DMS79 (cell line): ENCODE measurements at regions not wholly inside any gene's neighbourhood (a gene's known extent, or its start where the extent isn't known, plus 50 kb on each side); places are given as distances from the start of the nearest gene placed in this dataset.

Experiments
- DNase-seq: peaks from one replicate; lab custom pipeline; 2025; lab: John Stamatoyannopoulos, UW

- no peak for DNase-seq
Measured at GRCh38 chr7:54701982-54702381, 57.0 kb downstream of the SEC61G start.

DNA sequence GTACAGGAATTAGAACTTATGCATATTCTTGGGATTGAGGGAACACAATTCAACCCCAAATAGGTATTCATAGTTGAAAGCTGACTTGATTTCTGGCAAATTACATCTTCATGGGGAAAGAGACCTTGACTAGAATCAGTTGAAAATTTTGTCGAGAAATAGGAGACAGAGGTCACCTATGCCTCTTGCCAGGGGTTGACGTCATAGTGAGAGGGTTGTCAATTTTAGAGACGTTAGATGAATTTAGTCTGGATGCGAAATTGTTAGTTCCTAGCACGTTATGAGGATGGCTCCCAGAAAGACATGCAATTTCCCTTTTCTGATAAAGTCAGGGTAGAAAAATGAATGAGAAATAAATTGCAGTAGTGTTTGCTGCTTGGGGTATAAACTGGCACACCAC is 59.3 kb downstream of the SEC61G start:
- DNase-seq, result no peak

GRCh38 chr7:54697659-54698186 is 61.3 kb downstream of the SEC61G start:
- DNase-seq, result no peak

DNA sequence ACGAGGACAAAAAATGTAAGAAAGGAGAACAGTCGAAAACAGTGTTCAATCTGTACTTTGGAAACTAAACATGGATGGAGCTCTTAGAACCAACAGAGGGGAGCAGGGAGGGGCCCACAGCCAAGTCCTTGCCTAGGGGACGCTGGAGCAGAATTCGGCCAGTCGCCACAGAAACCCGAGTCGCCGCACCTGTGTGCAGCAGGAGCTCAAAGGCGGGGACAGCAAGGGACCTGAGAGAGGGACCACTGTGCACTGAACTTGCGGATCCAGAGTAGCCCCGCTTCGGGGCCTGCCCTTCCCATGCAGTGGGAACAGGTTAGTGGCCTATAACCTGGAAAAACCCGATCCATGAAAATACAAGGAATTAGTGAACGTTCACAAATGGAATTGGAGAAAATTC is 68.1 kb downstream of the SEC61G start:
- DNase-seq, result no peak

GRCh38 chr7:54690050-54690443 is 69.0 kb downstream of the SEC61G start:
- DNase-seq, result no peak

DNA sequence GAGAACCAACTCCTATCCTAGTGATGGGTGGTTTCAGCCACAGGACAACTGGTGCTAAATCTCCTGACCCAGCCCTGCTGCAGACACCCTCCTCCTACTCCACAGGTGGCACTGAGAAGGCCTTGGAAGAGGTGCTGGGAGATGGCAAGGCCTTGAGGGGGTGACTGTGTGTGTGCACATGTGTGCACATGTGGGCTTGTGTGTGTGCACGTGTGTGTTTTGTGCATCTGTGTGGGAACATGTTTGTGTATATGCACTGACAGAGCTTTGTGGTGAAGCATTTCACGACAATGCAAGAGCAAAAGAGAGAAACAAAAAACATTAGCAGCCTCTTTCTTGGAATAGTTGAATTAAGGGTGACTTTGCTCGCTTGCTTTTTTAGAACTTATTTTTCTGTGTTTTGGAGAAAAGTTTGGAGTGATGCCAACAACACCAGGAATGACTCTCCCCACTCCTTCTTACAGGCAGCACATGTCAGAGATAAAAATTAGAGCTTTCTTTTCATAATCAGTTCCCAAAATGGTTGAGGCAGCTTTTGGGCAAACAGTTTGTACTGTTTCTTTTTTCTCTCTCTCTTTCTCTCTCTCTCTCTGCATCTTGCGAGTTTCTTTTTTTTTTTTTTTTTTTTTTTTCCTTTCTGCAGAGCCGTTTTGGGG is 69.5 kb downstream of the SEC61G start:
- DNase-seq, result no peak

- no peak for DNase-seq
Measured at GRCh38 chr7:54687462-54688212, 71.4 kb downstream of the SEC61G start.

DNA sequence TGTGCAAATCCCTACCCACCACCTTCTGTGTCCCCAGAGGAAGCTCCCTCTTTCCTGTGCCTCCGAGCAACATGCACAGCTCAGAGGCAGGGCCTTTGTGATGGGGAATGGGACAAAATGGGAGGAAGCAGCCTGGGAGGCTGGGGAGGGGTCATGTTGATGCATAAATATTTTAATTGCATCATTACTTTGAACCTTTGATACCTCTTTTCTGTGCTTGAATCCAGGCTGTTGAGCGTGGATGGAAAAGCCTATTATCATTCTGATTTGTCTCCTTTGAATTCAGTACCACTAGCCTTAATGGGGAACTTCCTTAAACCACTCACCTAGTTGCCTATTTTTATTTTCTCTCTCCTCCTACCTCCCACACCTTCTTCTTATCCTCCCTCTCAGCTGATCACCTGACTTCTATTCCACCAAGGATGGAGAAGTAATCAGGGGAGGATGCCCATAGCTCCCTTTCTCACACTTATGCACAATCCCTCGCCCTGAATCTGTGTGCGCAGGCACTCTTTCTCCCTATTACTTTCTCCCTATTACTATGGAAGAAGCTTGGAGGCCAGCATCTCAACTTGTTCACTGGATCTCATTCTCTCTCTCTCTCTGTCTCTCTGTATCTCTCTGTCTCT is 78.5 kb downstream of the SEC61G start:
- no peak for DNase-seq

- no peak for DNase-seq
Measured at GRCh38 chr7:54679490-54679817, 79.6 kb downstream of the SEC61G start.

DNA sequence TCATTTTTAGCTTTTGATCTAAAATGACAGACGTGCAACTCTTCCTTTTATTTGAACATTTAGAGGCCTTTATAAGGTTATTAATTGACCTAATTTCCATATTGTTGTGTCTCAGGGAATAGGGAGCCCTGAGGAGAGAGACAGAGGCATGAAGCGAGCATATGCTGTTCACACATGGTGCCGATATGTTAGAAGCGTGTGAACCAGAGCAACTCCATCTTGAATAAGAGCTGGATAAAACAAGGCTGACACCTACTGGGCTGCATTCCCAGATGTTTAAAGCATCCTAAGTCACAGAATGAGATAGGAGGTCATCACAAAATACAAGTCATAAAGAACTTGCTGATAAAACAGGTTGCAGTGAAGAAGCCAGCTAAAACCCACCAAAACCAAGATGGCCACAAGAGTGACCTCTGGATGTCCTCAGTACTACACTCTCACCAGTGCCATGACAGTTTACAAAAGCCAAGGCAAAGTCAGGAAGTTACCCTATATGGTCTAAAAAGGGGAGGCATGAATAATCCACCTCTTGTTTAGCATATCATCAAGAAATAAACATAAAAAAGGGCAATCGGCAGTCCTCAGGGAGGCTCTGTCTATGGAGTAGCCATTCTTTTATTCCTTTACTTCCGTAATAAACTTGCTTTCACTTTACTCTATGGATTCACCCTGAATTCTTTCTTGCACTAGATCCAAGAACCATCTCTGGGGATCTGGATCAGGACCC is 80.1 kb downstream of the SEC61G start:
- DNase-seq, result no peak

GRCh38 chr7:54674891-54675290 is 84.1 kb downstream of the SEC61G start:
- no peak for DNase-seq

DNA sequence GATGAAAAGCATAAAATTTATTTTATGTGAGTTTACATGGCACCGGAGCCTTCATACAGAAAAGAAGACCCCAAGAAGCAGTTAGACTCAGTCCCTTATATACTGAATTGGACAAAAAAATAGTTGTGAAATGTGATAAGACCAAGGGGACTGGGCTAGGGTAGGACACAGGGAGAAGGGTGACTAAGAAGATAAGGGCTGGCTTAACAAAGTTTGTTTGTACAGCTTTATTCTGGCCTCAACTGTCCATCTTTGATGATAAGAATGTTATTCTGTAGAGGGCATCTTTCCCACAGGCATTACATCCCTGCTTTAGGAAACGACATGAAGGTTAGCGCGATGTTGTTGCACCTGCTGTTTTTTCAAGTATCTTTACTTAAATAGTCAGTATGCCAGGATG is 86.5 kb downstream of the SEC61G start:
- no peak for DNase-seq

- DNase-seq, result peak; percentile 50
Measured at GRCh38 chr7:54664235-54665228, 94.5 kb downstream of the SEC61G start.

- no peak for DNase-seq
Measured at GRCh38 chr7:54663603-54664234, 95.3 kb downstream of the SEC61G start.

DNA sequence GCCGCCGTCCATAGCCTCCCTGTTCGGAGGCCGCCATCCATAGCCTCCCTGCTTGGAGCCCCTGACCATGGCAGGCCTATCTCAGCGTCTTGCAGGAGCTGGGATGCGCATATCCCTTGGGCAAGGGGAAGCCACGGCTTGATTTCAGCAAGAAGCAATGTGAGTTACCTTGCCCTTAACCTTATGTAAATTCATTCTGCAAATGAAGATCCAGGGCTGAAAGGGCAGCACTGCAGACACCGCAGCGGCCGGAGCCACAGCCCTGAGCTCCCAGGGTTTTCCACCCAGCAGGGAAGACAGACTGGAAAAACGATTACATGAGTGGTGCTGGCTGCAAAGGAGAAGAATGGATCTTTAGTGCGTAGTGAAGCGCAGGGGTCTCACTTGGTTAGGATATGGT is 95.8 kb downstream of the SEC61G start:
- DNase-seq, result no peak

DNA sequence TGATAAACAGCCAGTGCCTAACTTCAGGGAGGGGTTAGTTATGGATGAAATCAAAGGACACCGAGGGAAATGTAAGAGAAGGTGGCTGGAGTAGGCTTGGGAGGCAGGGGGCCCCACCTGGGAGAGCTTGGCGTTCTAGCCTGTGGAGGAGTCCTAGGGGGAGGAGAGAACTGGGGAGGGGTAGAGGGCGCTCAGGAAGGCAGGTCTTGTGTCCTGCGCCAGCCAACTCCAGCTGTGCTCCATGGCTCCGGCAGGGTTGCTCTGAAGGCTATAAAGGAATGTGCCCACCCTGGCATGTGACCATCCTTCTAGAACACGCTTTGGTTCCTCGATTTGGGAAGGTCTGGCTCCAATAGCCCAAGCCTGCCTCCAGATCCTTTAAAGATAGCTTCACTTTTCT is 96.3 kb downstream of the SEC61G start:
- no peak for DNase-seq

- DNase-seq, result no peak
Measured at GRCh38 chr7:54653905-54654304, 105.1 kb downstream of the SEC61G start.

GRCh38 chr7:54643064-54643463 is 100.9 kb downstream of the VSTM2A start:
- DNase-seq, result no peak

- no peak for DNase-seq
Measured at GRCh38 chr7:54637712-54638396, 95.7 kb downstream of the VSTM2A start.

DNA sequence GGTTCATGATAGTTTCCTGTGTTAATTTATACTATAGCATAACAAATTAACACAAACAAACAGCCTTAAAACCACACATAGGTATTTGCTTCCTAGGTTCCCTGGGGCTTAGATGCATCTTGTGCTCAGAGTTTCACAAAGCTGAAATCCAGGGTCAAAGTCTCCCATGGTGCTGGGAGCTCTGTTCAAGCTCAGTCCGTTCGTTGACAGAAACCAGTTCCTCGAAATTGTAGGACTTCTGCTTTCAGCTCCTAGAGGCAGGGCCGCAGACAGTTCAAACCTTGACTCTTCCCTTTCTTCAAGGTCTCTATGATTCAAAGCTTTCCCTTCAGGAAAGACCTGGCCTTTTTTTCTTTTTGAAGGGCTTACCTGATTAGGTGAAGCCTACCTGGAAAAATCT is 90.5 kb downstream of the VSTM2A start:
- no peak for DNase-seq
